Tibial nerve (tissue), 4 donors: ENCODE measurements at regions not wholly inside any gene's neighbourhood (a gene's known extent, or its start where the extent isn't known, plus 50 kb on each side); places are given as distances from the start of the nearest gene placed in this dataset.

ENCODE experiments used
- EP300 ChIP-seq, 2 donors: sonication (generic); formaldehyde crosslinking; IDR thresholded peaks; one replicate each; pipeline ENCODE4 v1.6.1; 2017; ENCODE audit warnings: antibody characterized with exemption in 2 of 2, mild to moderate bottlenecking in 1 of 2
- TF ChIP-seq, protein P1 (sequence below), 5 experiments: fragments of 200-600 bp in 3 of 5; fragments of 450-650 bp in 2 of 5; sonication (generic) in 3 of 5; IDR thresholded peaks; one replicate each; pipeline ENCODE4 v1.5.1; 2016 to 2019; ENCODE audit warnings: antibody characterized with exemption in 5 of 5, mild to moderate bottlenecking in 3 of 5, moderate library complexity in 2 of 5

DNA sequence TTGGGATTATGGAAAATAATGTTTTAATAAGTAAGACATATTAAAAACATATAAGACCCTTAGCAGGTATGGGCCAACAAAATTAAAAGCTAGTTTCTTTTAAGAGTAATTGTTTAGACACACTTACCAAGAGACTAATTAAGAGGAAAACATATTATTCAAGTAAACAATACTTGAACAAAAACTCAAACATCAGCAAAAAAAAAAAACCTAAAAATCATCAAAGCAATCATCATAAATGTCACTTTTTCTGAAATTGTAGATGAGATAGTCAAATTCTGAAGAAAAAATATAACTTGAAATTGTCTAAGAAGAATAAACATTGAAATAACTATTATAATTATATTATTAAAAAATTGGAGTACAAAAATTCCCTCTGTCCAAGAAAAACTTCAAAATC lies 1318.2 kb downstream of the ZPLD1 start:
- no peak for TF ChIP-seq EP300 (IDR thresholded peaks at IDR 0.05)
- TF ChIP-seq, protein P1, sequence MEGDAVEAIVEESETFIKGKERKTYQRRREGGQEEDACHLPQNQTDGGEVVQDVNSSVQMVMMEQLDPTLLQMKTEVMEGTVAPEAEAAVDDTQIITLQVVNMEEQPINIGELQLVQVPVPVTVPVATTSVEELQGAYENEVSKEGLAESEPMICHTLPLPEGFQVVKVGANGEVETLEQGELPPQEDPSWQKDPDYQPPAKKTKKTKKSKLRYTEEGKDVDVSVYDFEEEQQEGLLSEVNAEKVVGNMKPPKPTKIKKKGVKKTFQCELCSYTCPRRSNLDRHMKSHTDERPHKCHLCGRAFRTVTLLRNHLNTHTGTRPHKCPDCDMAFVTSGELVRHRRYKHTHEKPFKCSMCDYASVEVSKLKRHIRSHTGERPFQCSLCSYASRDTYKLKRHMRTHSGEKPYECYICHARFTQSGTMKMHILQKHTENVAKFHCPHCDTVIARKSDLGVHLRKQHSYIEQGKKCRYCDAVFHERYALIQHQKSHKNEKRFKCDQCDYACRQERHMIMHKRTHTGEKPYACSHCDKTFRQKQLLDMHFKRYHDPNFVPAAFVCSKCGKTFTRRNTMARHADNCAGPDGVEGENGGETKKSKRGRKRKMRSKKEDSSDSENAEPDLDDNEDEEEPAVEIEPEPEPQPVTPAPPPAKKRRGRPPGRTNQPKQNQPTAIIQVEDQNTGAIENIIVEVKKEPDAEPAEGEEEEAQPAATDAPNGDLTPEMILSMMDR (IDR thresholded peaks at IDR 0.05): no peak
